Endothelial cell of umbilical vein (primary cell): ENCODE measurements at regions not wholly inside any gene's neighbourhood (a gene's known extent, or its start where the extent isn't known, plus 50 kb on each side); places are given as distances from the start of the nearest gene placed in this dataset.

Experiments
- BruUV-seq: library from RNA; stranded (reverse); fragments of 400-500 nt; replicated peaks from 2 replicates; lab custom pipeline; 2021; lab: Mats Ljungman, UMichigan
- CTCF ChIA-PET: fragments of 300-600, 350-600 bp; sonication (Branson Sonifier 250); formaldehyde crosslinking; loops from one replicate; lab custom pipeline; 2021; ENCODE audit warnings: antibody characterized with exemption, inconsistent platforms; lab: Charles Lee
- POLR2A ChIA-PET: fragments of 300-600, 350-600 bp; sonication (Branson Sonifier 250); formaldehyde crosslinking; loops from one replicate; lab custom pipeline; 2021; ENCODE audit warnings: antibody characterized with exemption, inconsistent platforms; lab: Charles Lee
- DNase-seq: peaks from one replicate; pipeline ENCODE4 v3.0.0-alpha.2; 2011; ENCODE audit warnings: low read depth, low spot score
- FAIRE-seq: peaks from 2 replicates; lab custom pipeline; 2011; peaks lifted over from hg19 to GRCh38; lab: Jason Lieb, UNC
- H2AFZ ChIP-seq: 2 replicates; pipeline ENCODE4 v1.6.0; 2012; ENCODE audit warnings: low read depth, low read length, control low read depth, inconsistent platforms
- H3K27ac ChIP-seq: 2 replicates; pipeline ENCODE4 v1.5.1; 2011; ENCODE audit warnings: low read depth, mild to moderate bottlenecking, control low read depth, low read length, moderate library complexity; ENCODE audit not compliant: insufficient read depth
- H3K27me3 ChIP-seq, 2 experiments: 2 replicates each; pipeline versions ENCODE4 v1.6.0 to v1.6.1; 2011; ENCODE audit warnings: low read length in 2 of 2, mixed read lengths in 1 of 2; ENCODE audit not compliant: control insufficient read depth in 2 of 2, insufficient read depth in 2 of 2
- H3K36me3 ChIP-seq, 2 experiments: 2 replicates in 1 of 2; 3 replicates in 1 of 2; pipeline ENCODE4 v1.5.1; 2011; ENCODE audit warnings: low read length in 2 of 2, mild to moderate bottlenecking in 1 of 2, moderate library complexity in 1 of 2; ENCODE audit not compliant: control insufficient read depth in 2 of 2, insufficient read depth in 2 of 2; ENCODE audit errors: extremely low read depth in 1 of 2
- H3K4me1 ChIP-seq: 3 replicates; pipeline ENCODE4 v1.5.1; 2011; ENCODE audit warnings: mild to moderate bottlenecking, low read length; ENCODE audit not compliant: control insufficient read depth, insufficient read depth; ENCODE audit errors: extremely low read depth
- H3K4me2 ChIP-seq: 2 replicates; pipeline ENCODE4 v1.6.1; 2011; ENCODE audit warnings: low read length, control low read depth, mixed read lengths; ENCODE audit not compliant: insufficient read depth
- H3K4me3 ChIP-seq, 3 experiments: fragments of 200-600 bp in 1 of 3; sonication (generic), shearing (Covaris generic) in 1 of 3; replicated peaks in 1 of 3; 2 replicates each; pipeline ENCODE4 v1.5.1; 2011 to 2016; ENCODE audit warnings: control low read depth in 3 of 3, low read length in 3 of 3, mild to moderate bottlenecking in 2 of 3, inconsistent platforms in 1 of 3, low read depth in 1 of 3, moderate library complexity in 1 of 3; ENCODE audit not compliant: insufficient read depth in 1 of 3
- H3K79me2 ChIP-seq: 2 replicates; pipeline ENCODE4 v1.6.0; 2012; ENCODE audit warnings: low read length, inconsistent platforms; ENCODE audit not compliant: control insufficient read depth, insufficient read depth
- H3K9ac ChIP-seq: replicated peaks from 2 replicates; pipeline ENCODE3; 2011; ENCODE audit warnings: low read length, control low read depth; ENCODE audit not compliant: insufficient read depth; ENCODE audit errors: extremely low read depth
- H3K9me1 ChIP-seq: replicated peaks from 3 replicates; pipeline ENCODE4 v1.6.0; 2011; ENCODE audit warnings: mild to moderate bottlenecking, low read length; ENCODE audit not compliant: control insufficient read depth, insufficient read depth; ENCODE audit errors: extremely low read depth
- H3K9me3 ChIP-seq: replicated peaks from 2 replicates; pipeline ENCODE4 v1.5.1; 2012; ENCODE audit warnings: low read length, inconsistent platforms; ENCODE audit not compliant: control insufficient read depth, insufficient read depth
- H4K20me1 ChIP-seq: replicated peaks from 2 replicates; pipeline ENCODE3; 2011; ENCODE audit warnings: mild to moderate bottlenecking, low read length; ENCODE audit not compliant: control insufficient read depth, insufficient read depth; ENCODE audit errors: extremely low read depth
- EZH2 ChIP-seq: IDR thresholded peaks from 2 replicates; pipeline ENCODE4 v1.6.1; 2012; ENCODE audit warnings: borderline replicate concordance, low read depth, mild to moderate bottlenecking, moderate library complexity, low read length, inconsistent platforms; ENCODE audit not compliant: severe bottlenecking
- FOS ChIP-seq: IDR thresholded peaks from 2 replicates; pipeline ENCODE4 v1.6.1; 2011; ENCODE audit warnings: mild to moderate bottlenecking, low read length, moderate library complexity, borderline replicate concordance; ENCODE audit not compliant: insufficient read depth
- GATA2 ChIP-seq: IDR thresholded peaks from 2 replicates; pipeline ENCODE4 v1.7.0; 2011; ENCODE audit warnings: low read depth, mild to moderate bottlenecking, moderate library complexity, mixed read lengths, low read length; ENCODE audit not compliant: insufficient read length, insufficient read depth
- JUN ChIP-seq: IDR thresholded peaks from 2 replicates; pipeline ENCODE4 v1.6.1; 2011; ENCODE audit warnings: borderline replicate concordance, low read depth; ENCODE audit not compliant: insufficient read length, insufficient read depth
- MYC ChIP-seq: IDR thresholded peaks from one replicate; pipeline ENCODE4 v1.6.1; 2011; ENCODE audit warnings: mild to moderate bottlenecking, low read depth, low read length
- POLR2A ChIP-seq: IDR thresholded peaks from 2 replicates; pipeline ENCODE4 v1.6.1; 2012; ENCODE audit warnings: low read depth, mild to moderate bottlenecking, control low read depth, low read length
- POLR2AphosphoS5 ChIP-seq: IDR thresholded peaks from 2 replicates; pipeline ENCODE4 v1.6.1; 2012; ENCODE audit warnings: low read depth, mild to moderate bottlenecking, control low read depth, low read length, moderate library complexity; ENCODE audit not compliant: insufficient read depth
- dilution Hi-C: fragments of 300-500 bp; cut with MboI; formaldehyde crosslinking; loops from one replicate; pipeline ENCODE4 v1.15.0; 2019; ENCODE audit warnings: low sequenced_read_pairs; ENCODE audit not compliant: extremely low pct_ligation_motif_present
- intact Hi-C: fragments of 100-400 bp; cut with micrococcal nuclease; formaldehyde crosslinking; loops from one replicate; pipeline ENCODE4 v1.10.0; 2022
- TF ChIP-seq, protein P1 (sequence below), 2 donors: IDR thresholded peaks; 1 replicate in 1 of 2; 2 replicates in 1 of 2; pipeline ENCODE4 v1.5.1; 2011; ENCODE audit warnings: low read length in 2 of 2, mild to moderate bottlenecking in 2 of 2, moderate library complexity in 2 of 2, control low read depth in 1 of 2, inconsistent platforms in 1 of 2, low read depth in 1 of 2; ENCODE audit not compliant: insufficient read depth in 1 of 2; ENCODE audit errors: extremely low read depth in 1 of 2
- TF ChIP-seq, protein P2 (sequence below): IDR thresholded peaks from 2 replicates; pipeline ENCODE4 v1.6.1; 2011; ENCODE audit not compliant: insufficient read depth, insufficient read length

DNA sequence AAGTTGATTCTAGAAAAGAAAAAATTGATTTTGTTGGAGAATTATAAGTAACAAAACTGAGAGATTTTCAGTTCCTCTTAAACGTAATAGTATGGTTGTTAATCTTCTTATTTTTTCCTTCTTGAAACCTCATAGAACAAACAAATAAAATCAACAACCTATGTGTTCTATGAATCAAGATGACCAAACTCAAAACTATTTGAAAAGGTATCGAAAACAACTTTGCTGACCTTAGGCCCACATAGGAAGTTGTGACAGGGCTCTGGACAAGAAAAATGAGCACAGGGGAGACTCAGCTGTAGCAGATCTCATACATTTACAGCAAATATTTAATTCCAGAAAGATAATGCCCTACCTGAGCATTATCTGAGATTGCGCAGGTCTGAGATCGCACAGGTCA, 169.4 kb upstream of the CCNH start:
- FAIRE-seq (no peak), DNase-seq (no peak)
- dilution Hi-C loops = no loop called here
- H3K9me3 ChIP-seq = peaks cover 1% of the 10 kb centered on the region
- TF ChIP-seq JUN (no peak), MYC (no peak), GATA2 (no peak), EZH2 (no peak)
- TF ChIP-seq, protein P1, sequence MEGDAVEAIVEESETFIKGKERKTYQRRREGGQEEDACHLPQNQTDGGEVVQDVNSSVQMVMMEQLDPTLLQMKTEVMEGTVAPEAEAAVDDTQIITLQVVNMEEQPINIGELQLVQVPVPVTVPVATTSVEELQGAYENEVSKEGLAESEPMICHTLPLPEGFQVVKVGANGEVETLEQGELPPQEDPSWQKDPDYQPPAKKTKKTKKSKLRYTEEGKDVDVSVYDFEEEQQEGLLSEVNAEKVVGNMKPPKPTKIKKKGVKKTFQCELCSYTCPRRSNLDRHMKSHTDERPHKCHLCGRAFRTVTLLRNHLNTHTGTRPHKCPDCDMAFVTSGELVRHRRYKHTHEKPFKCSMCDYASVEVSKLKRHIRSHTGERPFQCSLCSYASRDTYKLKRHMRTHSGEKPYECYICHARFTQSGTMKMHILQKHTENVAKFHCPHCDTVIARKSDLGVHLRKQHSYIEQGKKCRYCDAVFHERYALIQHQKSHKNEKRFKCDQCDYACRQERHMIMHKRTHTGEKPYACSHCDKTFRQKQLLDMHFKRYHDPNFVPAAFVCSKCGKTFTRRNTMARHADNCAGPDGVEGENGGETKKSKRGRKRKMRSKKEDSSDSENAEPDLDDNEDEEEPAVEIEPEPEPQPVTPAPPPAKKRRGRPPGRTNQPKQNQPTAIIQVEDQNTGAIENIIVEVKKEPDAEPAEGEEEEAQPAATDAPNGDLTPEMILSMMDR (IDR thresholded peaks at IDR 0.05; ENCODE audit: extremely low read depth in 1 of 2, insufficient read depth in 1 of 2, low read depth in 1 of 2, low read length in 2 of 2) = no peak
- intact Hi-C loops = no loop called here
- no peaks in the 10 kb centered on the region for H3K4me1 ChIP-seq
- ChIA-PET CTCF (no interaction called here), POLR2A (no interaction called here)
- H4K20me1 ChIP-seq = no peaks in the 10 kb centered on the region
- H2AFZ ChIP-seq = no peak overlapping the region
- H3K9ac ChIP-seq = no peak overlapping the region
- no TSS peak for BruUV-seq
- no peak overlapping the region for H3K4me2 ChIP-seq
- H3K27me3 ChIP-seq = no peaks in the 10 kb centered on the region
- H3K27ac ChIP-seq = no peak overlapping the region
- no peaks in the 10 kb centered on the region for H3K79me2 ChIP-seq
- H3K36me3 ChIP-seq = no peaks in the 10 kb centered on the region
- H3K4me3 ChIP-seq = no peak overlapping the region
- H3K9me1 ChIP-seq = no peaks in the 10 kb centered on the region

DNA sequence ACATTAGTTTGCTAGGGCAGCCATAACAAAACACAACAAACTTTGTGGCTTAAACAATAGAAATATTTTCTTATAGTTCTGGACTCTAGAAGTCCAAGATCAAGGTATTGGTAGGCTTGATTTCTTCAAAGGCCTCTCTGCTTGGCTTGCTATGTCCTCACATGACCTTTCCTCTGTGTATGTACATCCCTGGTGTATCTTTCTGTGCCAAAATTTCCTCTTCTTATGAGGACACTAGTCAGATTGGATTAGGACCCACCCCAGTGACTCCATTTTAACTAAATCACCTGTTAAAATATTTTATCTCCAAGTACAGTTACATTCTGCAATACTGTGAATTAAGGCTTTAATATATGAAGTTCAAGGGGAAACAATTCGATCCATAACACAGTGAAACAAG, 168.9 kb upstream of the CCNH start:
- TF ChIP-seq GATA2 (no peak), JUN (no peak), POLR2A (no peak), POLR2AphosphoS5 (no peak), EZH2 (no peak), FOS (no peak), MYC (no peak)
- TF ChIP-seq, protein P1 (IDR thresholded peaks at IDR 0.05; ENCODE audit: extremely low read depth in 1 of 2, insufficient read depth in 1 of 2, low read depth in 1 of 2, low read length in 2 of 2) = no peak
- TF ChIP-seq, protein P2, sequence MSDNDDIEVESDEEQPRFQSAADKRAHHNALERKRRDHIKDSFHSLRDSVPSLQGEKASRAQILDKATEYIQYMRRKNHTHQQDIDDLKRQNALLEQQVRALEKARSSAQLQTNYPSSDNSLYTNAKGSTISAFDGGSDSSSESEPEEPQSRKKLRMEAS = no peak
- no peak for FAIRE-seq
- Histone ChIP-seq H2AFZ (no peak overlapping the region), H3K36me3 (no peaks in the 10 kb centered on the region), H3K4me2 (no peak overlapping the region), H4K20me1 (no peaks in the 10 kb centered on the region), H3K79me2 (no peaks in the 10 kb centered on the region), H3K9ac (no peak overlapping the region), H3K9me1 (no peaks in the 10 kb centered on the region), H3K4me1 (no peaks in the 10 kb centered on the region), H3K4me3 (no peak overlapping the region), H3K27ac (no peak overlapping the region), H3K9me3 (peaks cover 1% of the 10 kb centered on the region), H3K27me3 (no peaks in the 10 kb centered on the region)
- DNase-seq = no peak
- ChIA-PET CTCF (no interaction called here), POLR2A (no interaction called here)
- intact Hi-C loops (no loop called here), dilution Hi-C loops (no loop called here)
- no TSS peak for BruUV-seq
